ENCODE measurements at regions not wholly inside any gene's neighbourhood (a gene's known extent, or its start where the extent isn't known, plus 50 kb on each side); places are given as distances from the start of the nearest gene placed in this dataset.

DNA sequence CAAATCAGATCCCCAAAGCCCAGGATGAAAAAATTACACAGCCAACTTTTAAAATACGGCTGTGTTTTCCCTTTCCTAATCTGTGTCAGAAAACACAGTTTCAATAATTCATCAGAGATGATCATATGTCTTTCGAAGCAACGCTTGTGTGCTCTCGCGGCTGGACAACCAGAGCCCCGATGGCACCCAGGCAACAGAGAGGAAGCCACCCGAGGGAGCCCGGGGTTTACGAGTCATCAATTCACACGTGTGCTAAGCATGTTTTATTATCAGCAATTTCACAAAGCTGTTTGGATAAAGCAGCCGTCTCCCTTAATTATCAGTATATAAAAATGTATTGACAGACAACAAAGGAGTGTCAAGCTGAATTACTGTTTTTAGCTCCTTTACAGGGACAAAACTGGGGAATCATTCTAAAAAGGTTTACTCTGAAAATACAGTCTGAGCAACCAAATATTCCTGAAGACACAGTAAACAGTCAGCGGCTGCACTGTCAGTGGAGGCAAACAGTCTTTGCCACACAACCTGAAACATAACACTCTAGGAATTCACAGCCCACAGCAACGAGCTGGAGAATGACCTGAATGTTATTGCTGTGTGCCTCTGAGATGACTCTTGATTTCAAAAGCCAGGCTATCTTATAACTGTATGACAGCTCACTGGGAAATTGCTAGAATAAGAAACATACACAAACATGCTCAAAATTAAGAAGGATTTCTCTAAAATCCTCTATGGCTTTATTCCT, 201.0 kb downstream of the SIPA1L2 start:
- WGBS (ENCODE audit: extremely low coverage, insufficient read length, low lambda C conversion rate), result no CpG with 5 or more reads among the region's 13 CpGs
- Histone ChIP-seq H2BK20ac (ENCODE audit: low read depth, low read length, poor library complexity, severe bottlenecking) (no peak overlapping the region), H2AK5ac (ENCODE audit: insufficient read length, low read length) (no peak overlapping the region), H4K91ac (ENCODE audit: insufficient read length, low read depth, low read length) (no peak overlapping the region), H3K14ac (ENCODE audit: insufficient read depth, low read length) (no peak overlapping the region), H3K9me3 (ENCODE audit: control insufficient read depth, low read depth, low read length) (no peaks in the 10 kb centered on the region), H2AFZ (ENCODE audit: low read length) (no peak overlapping the region), H3K79me1 (ENCODE audit: insufficient read depth, low read depth, low read length, poor library complexity, severe bottlenecking) (no peaks in the 10 kb centered on the region), H2BK120ac (ENCODE audit: low read depth, low read length, poor library complexity, severe bottlenecking) (no peak overlapping the region), H3K23ac (ENCODE audit: insufficient read length, low read depth, low read length) (no peak overlapping the region), H3K79me2 (ENCODE audit: insufficient read depth, low read length) (no peaks in the 10 kb centered on the region), H4K8ac (replicated peaks; ENCODE audit: insufficient read length, low read depth, low read length) (no peak overlapping the region), H3K9ac (ENCODE audit: extremely low read depth, insufficient read length, low read length) (no peak overlapping the region), H3K27me3 (ENCODE audit: insufficient read depth, low read length) (no peaks in the 10 kb centered on the region), H3K18ac (ENCODE audit: insufficient read length, low read depth, low read length) (no peak overlapping the region), H2BK12ac (ENCODE audit: insufficient read length, low read depth, low read length) (no peak overlapping the region), H2BK5ac (ENCODE audit: insufficient read length, low read length) (no peak overlapping the region), H3T11ph (ENCODE audit: low read length) (no peak overlapping the region), H2BK15ac (ENCODE audit: low read depth, low read length) (no peak overlapping the region), H3K56ac (ENCODE audit: insufficient read length, low read depth, low read length) (no peak overlapping the region), H3K4me1 (ENCODE audit: insufficient read depth, low read length) (no peaks in the 10 kb centered on the region), H3K23me2 (ENCODE audit: insufficient read length, low read depth, low read length, poor library complexity, severe bottlenecking) (no peaks in the 10 kb centered on the region), H3K4me2 (ENCODE audit: insufficient read depth, insufficient read length, low read length) (no peak overlapping the region), H4K20me1 (ENCODE audit: control insufficient read depth, insufficient read depth, insufficient read length) (no peaks in the 10 kb centered on the region), H3K27ac (ENCODE audit: insufficient read length, low read depth, low read length) (no peak overlapping the region), H3K4ac (ENCODE audit: low read depth, low read length) (no peak overlapping the region), H4K5ac (ENCODE audit: insufficient read length, low read depth, low read length) (no peak overlapping the region)
- TF ChIP-seq, protein P1, sequence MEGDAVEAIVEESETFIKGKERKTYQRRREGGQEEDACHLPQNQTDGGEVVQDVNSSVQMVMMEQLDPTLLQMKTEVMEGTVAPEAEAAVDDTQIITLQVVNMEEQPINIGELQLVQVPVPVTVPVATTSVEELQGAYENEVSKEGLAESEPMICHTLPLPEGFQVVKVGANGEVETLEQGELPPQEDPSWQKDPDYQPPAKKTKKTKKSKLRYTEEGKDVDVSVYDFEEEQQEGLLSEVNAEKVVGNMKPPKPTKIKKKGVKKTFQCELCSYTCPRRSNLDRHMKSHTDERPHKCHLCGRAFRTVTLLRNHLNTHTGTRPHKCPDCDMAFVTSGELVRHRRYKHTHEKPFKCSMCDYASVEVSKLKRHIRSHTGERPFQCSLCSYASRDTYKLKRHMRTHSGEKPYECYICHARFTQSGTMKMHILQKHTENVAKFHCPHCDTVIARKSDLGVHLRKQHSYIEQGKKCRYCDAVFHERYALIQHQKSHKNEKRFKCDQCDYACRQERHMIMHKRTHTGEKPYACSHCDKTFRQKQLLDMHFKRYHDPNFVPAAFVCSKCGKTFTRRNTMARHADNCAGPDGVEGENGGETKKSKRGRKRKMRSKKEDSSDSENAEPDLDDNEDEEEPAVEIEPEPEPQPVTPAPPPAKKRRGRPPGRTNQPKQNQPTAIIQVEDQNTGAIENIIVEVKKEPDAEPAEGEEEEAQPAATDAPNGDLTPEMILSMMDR (conservative IDR thresholded peaks at IDR 0.05), result no peak
- DNase-seq, result no peak
- Mint-ChIP-seq H3K36me3 (ENCODE audit: insufficient read depth in 1 of 3, low read depth in 3 of 3) (no peaks in the 10 kb centered on the region), H3K9me3 (no peaks in the 10 kb centered on the region), H3K27me3 (ENCODE audit: low read depth) (no peaks in the 10 kb centered on the region), H3K4me3 (no peak overlapping the region), H3K4me1 (no peaks in the 10 kb centered on the region; a peak in 1 of 4 replicates), H3K27ac (no peak overlapping the region; a peak in 1 of 7 replicates)
